ENCODE measurements at regions not wholly inside any gene's neighbourhood (a gene's known extent, or its start where the extent isn't known, plus 50 kb on each side); places are given as distances from the start of the nearest gene placed in this dataset.

DNA sequence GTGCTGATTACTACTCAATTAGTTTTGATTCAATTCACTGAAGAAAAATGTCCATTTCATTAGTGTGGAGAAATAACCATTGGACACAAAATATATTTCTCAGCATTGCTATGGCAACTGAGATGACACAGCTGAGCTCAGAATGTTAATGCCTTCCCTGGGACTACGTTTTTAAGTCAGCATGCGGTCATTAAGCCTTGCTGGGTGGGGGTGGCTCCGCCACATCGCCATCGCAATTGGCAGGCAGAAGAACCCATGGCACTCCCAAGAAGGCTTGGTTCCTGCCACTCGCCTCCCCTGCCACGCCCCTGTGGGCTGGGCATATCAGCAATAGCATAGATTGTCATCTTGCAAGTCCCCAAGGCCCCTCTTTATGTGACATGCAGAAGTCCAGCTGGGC is 256.7 kb upstream of the CAMK1G start:
- TF ChIP-seq, protein P1, sequence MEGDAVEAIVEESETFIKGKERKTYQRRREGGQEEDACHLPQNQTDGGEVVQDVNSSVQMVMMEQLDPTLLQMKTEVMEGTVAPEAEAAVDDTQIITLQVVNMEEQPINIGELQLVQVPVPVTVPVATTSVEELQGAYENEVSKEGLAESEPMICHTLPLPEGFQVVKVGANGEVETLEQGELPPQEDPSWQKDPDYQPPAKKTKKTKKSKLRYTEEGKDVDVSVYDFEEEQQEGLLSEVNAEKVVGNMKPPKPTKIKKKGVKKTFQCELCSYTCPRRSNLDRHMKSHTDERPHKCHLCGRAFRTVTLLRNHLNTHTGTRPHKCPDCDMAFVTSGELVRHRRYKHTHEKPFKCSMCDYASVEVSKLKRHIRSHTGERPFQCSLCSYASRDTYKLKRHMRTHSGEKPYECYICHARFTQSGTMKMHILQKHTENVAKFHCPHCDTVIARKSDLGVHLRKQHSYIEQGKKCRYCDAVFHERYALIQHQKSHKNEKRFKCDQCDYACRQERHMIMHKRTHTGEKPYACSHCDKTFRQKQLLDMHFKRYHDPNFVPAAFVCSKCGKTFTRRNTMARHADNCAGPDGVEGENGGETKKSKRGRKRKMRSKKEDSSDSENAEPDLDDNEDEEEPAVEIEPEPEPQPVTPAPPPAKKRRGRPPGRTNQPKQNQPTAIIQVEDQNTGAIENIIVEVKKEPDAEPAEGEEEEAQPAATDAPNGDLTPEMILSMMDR (conservative IDR thresholded peaks at IDR 0.05; ENCODE audit: low read length): no peak
- no peak for TF ChIP-seq EZH2phosphoT487 (IDR thresholded peaks at IDR 0.05; ENCODE audit: borderline replicate concordance, low read depth, low read length)
